Thoracic aorta (tissue), 2 donors: ENCODE measurements at regions not wholly inside any gene's neighbourhood (a gene's known extent, or its start where the extent isn't known, plus 50 kb on each side); places are given as distances from the start of the nearest gene placed in this dataset.

Source experiments
- ATAC-seq: fragments of 150-250 bp; one replicate; pipeline ENCODE4 v1.8.0; 2017; ENCODE audit warnings: low read depth; ENCODE audit not compliant: insufficient number of reproducible peaks, low FRiP score
- DNase-seq: peaks from one replicate; pipeline ENCODE4 v3.0.0-alpha.2; 2020; ENCODE audit warnings: low spot score
- H3K27ac ChIP-seq, 2 donors: fragments of 200-600 bp; sonication (generic); 1 replicate in 1 of 2; 2 replicates in 1 of 2; pipeline ENCODE4 v1.5.1; 2016; ENCODE audit warnings: mild to moderate bottlenecking in 2 of 2, moderate library complexity in 2 of 2
- H3K27me3 ChIP-seq: fragments of 200-600 bp; sonication (generic); replicated peaks from 2 replicates; pipeline ENCODE4 v1.6.0; 2016; ENCODE audit warnings: mild to moderate bottlenecking; ENCODE audit not compliant: insufficient read depth
- H3K36me3 ChIP-seq: fragments of 200-600 bp; sonication (generic); one replicate; pipeline ENCODE4 v1.5.1; 2016
- H3K4me1 ChIP-seq, 2 donors: fragments of 200-600 bp; sonication (generic); 1 replicate in 1 of 2; 2 replicates in 1 of 2; pipeline versions ENCODE4 v1.5.1 to v1.6.0; 2016; ENCODE audit warnings: low read depth in 2 of 2, mild to moderate bottlenecking in 1 of 2; ENCODE audit not compliant: control insufficient read depth in 1 of 2
- H3K4me3 ChIP-seq: fragments of 200-600 bp; sonication (generic); 2 replicates; pipeline ENCODE4 v1.5.1; 2016; ENCODE audit warnings: mild to moderate bottlenecking
- H3K9me3 ChIP-seq: fragments of 200-600 bp; sonication (generic); 2 replicates; pipeline ENCODE4 v1.5.1; 2016
- CTCF ChIP-seq: fragments of 200-600 bp; sonication (generic); IDR thresholded peaks from one replicate; pipeline ENCODE4 v1.5.1; 2019; ENCODE audit warnings: antibody characterized with exemption

- no peak for ATAC-seq
- Histone ChIP-seq H3K27me3 (no peaks in the 10 kb centered on the region), H3K36me3 (no peaks in the 10 kb centered on the region), H3K4me1 (peaks cover 3 to 10% of the 10 kb centered on the region in 2 donors), H3K27ac (no peak overlapping the region), H3K4me3 (no peak overlapping the region), H3K9me3 (no peaks in the 10 kb centered on the region)
- no peak for DNase-seq
- TF ChIP-seq CTCF, result no peak
Measured at GRCh38 chr6:105982761-105983540, 103.2 kb upstream of the PRDM1 start.

GRCh38 chr6:105981888-105982358 is 104.2 kb upstream of the PRDM1 start:
- no peak for DNase-seq
- ATAC-seq, result no peak
- TF ChIP-seq CTCF, result no peak
- Histone ChIP-seq H3K9me3 (no peaks in the 10 kb centered on the region), H3K36me3 (no peaks in the 10 kb centered on the region), H3K4me3 (peak overlapping the region; percentile 48), H3K27me3 (no peaks in the 10 kb centered on the region), H3K27ac (no peak overlapping the region), H3K4me1 (peaks cover 3 to 10% of the 10 kb centered on the region in 2 donors)

DNA sequence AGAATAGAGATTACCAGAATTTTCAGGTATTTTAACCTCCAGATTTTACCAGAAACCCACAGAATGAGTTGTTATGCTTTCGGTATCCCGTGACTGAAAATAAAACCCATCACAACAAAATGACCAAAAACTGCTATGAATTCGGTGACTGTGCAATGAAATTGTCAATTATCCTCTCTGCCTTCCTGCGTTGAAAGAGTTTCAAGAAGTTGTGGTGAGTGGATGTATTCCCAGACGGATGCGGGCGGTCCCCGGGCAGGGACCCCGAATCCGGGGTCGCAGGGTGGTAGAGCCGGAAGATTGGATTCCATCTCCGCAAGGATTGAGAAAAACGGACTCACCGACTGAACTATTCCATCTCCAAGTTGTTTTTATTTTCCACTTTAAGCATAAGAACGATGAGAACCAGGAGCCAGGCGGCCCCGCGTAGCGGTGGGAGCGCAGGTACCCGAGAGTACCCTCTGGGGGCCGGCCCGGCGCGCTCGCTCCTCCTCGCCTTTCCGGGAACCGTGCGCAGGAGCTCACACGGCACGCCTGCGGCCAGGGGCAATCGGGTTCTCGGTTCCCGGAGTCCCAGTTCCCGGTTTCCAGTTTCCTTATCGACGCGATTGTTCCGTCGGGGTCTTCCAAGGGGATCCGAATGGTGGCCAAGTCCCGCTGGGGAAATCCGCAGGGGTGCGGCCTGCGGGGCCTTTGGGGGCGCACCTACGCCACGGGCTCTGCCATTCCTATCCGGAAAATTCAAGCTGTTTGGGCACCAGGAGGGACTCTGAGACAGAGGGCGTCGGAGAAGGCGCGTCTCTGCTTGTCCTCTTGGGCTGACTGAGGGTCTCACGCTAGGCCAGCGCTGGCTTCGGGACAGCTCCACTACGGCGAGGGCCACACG is 104.9 kb upstream of the PRDM1 start:
- H3K4me3 ChIP-seq, result peak overlapping the region; percentile 48
- H3K9me3 ChIP-seq, result no peaks in the 10 kb centered on the region
- H3K4me1 ChIP-seq, result peaks cover 3 to 10% of the 10 kb centered on the region in 2 donors
- no peak for TF ChIP-seq CTCF
- no peaks in the 10 kb centered on the region for H3K27me3 ChIP-seq
- H3K27ac ChIP-seq, result no peak overlapping the region
- H3K36me3 ChIP-seq, result no peaks in the 10 kb centered on the region
- no peak for ATAC-seq
- DNase-seq, result no peak

DNA sequence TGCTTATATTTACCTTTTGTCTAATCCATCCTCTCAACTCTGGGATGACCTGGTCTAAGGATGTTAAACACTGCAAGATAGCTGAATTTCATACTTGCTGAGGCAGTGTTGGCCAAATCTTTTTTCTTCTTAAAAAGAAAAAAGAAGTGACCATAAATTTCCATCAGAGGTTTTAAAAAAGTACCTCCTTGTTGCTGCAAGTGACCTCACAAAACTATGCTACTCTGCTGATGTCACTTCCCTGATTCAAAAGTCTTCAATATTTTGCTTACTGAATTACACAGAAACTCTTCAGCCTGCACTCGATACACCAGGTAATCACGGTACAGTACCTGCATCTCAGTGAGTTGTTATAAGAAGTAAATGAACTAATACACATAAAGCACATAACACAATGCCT is 107.2 kb upstream of the PRDM1 start:
- Histone ChIP-seq H3K9me3 (no peaks in the 10 kb centered on the region), H3K4me3 (no peak overlapping the region), H3K36me3 (no peaks in the 10 kb centered on the region), H3K27ac (no peak overlapping the region), H3K4me1 (peaks cover 0 to 6% of the 10 kb centered on the region in 2 donors), H3K27me3 (no peaks in the 10 kb centered on the region)
- DNase-seq, result no peak
- TF ChIP-seq CTCF, result no peak
- ATAC-seq, result no peak

- DNase-seq (no peak), ATAC-seq (no peak)
- peaks cover 2% of the 10 kb centered on the region for H3K9me3 ChIP-seq
- no peaks in the 10 kb centered on the region for H3K36me3 ChIP-seq
- TF ChIP-seq CTCF, result no peak
- H3K27ac ChIP-seq, result no peak overlapping the region
- H3K4me3 ChIP-seq, result no peak overlapping the region
- peaks cover 0 to 6% of the 10 kb centered on the region in 2 donors for H3K4me1 ChIP-seq
- H3K27me3 ChIP-seq, result no peaks in the 10 kb centered on the region
Measured at GRCh38 chr6:105977934-105978504, 108.1 kb upstream of the PRDM1 start.
